ENCODE measurements at regions not wholly inside any gene's neighbourhood (a gene's known extent, or its start where the extent isn't known, plus 50 kb on each side); places are given as distances from the start of the nearest gene placed in this dataset.
"Not testable (repeated sequence)": the region's sequence is repeated elsewhere in the genome, so short reads cannot be mapped to it uniquely, and the experiment has no call there.

GRCh38 chr16:88182967-88183881 lies 199.5 kb upstream of the ZNF469 start:
- H3K4me1 ChIP-seq (ENCODE audit: control insufficient read depth, insufficient read depth, low read length); H3K9ac ChIP-seq (ENCODE audit: extremely low read depth, low read length, poor library complexity, severe bottlenecking); H3K36me3 Mint-ChIP-seq (ENCODE audit: low read depth); H3K4me3 ChIP-seq (ENCODE audit: low read length); H3K27ac Mint-ChIP-seq; H3K4me3 Mint-ChIP-seq; H3K36me3 ChIP-seq (ENCODE audit: control insufficient read depth, insufficient read depth, low read length); DNase-seq; H3K27me3 Mint-ChIP-seq (ENCODE audit: insufficient read depth); H3K27ac ChIP-seq (ENCODE audit: low read depth, low read length); H3K9me3 ChIP-seq (ENCODE audit: control insufficient read depth, low read length); H3K27me3 ChIP-seq (ENCODE audit: control insufficient read depth, insufficient read depth, low read length, poor library complexity, severe bottlenecking); H3K4me1 Mint-ChIP-seq: not testable (repeated sequence)
- WGBS, 2 experiments (ENCODE audit: insufficient coverage in 1 of 2, insufficient read length in 1 of 2) = 87 to 88% methylated on average over 20 to 33 of the region's 33 CpGs
- H3K9me3 Mint-ChIP-seq = peaks cover 11% of the 10 kb centered on the region

GRCh38 chr16:88184053-88184452 lies 198.7 kb upstream of the ZNF469 start:
- H3K9me3 Mint-ChIP-seq = peaks cover 16% of the 10 kb centered on the region
- DNase-seq = not testable (repeated sequence)

GRCh38 chr16:88184566-88185355 lies 198.0 kb upstream of the ZNF469 start:
- not testable (repeated sequence) for H3K4me3 Mint-ChIP-seq; H3K27me3 ChIP-seq (ENCODE audit: control insufficient read depth, insufficient read depth, low read length, poor library complexity, severe bottlenecking)

More at GRCh38 chr16:88184053-88184452, 198.7 kb upstream of the ZNF469 start:
- not testable (repeated sequence) for H3K9me3 ChIP-seq (ENCODE audit: control insufficient read depth, low read length); H3K27ac Mint-ChIP-seq; H3K36me3 Mint-ChIP-seq (ENCODE audit: low read depth); H3K4me1 ChIP-seq (ENCODE audit: control insufficient read depth, insufficient read depth, low read length); H3K4me3 Mint-ChIP-seq; H3K4me3 ChIP-seq (ENCODE audit: low read length); H3K4me1 Mint-ChIP-seq; H3K9ac ChIP-seq (ENCODE audit: extremely low read depth, low read length, poor library complexity, severe bottlenecking); H3K36me3 ChIP-seq (ENCODE audit: control insufficient read depth, insufficient read depth, low read length); H3K27me3 ChIP-seq (ENCODE audit: control insufficient read depth, insufficient read depth, low read length, poor library complexity, severe bottlenecking); H3K27me3 Mint-ChIP-seq (ENCODE audit: insufficient read depth); H3K27ac ChIP-seq (ENCODE audit: low read depth, low read length)
- 94% methylated on average over 6 of the region's 14 CpGs; no CpG with 5 or more reads in 1 of the 2 experiments for WGBS, 2 experiments (ENCODE audit: insufficient coverage in 1 of 2, insufficient read length in 1 of 2)

GRCh38 chr16:88185406-88185805 lies 197.4 kb upstream of the ZNF469 start:
- H3K27ac ChIP-seq (ENCODE audit: low read depth, low read length); H3K27ac Mint-ChIP-seq; H3K4me3 Mint-ChIP-seq; H3K36me3 ChIP-seq (ENCODE audit: control insufficient read depth, insufficient read depth, low read length); H3K27me3 Mint-ChIP-seq (ENCODE audit: insufficient read depth); H3K4me3 ChIP-seq (ENCODE audit: low read length); H3K36me3 Mint-ChIP-seq (ENCODE audit: low read depth); DNase-seq; H3K9ac ChIP-seq (ENCODE audit: extremely low read depth, low read length, poor library complexity, severe bottlenecking); H3K27me3 ChIP-seq (ENCODE audit: control insufficient read depth, insufficient read depth, low read length, poor library complexity, severe bottlenecking); H3K9me3 ChIP-seq (ENCODE audit: control insufficient read depth, low read length); H3K4me1 ChIP-seq (ENCODE audit: control insufficient read depth, insufficient read depth, low read length); H3K4me1 Mint-ChIP-seq: not testable (repeated sequence)
- 88 to 97% methylated on average over 3 to 6 of the region's 9 CpGs for WGBS, 2 experiments (ENCODE audit: insufficient coverage in 1 of 2, insufficient read length in 1 of 2)
- peaks cover 27% of the 10 kb centered on the region for H3K9me3 Mint-ChIP-seq

More at GRCh38 chr16:88184566-88185355, 198.0 kb upstream of the ZNF469 start:
- peaks cover 23% of the 10 kb centered on the region for H3K9me3 Mint-ChIP-seq
- 95 to 100% methylated on average over 4 to 31 of the region's 36 CpGs for whole genome bisulfite sequencing, 2 experiments (ENCODE audit: insufficient coverage in 1 of 2, insufficient read length in 1 of 2)
- not testable (repeated sequence) for H3K4me1 Mint-ChIP-seq; DNase-seq; H3K27me3 Mint-ChIP-seq (ENCODE audit: insufficient read depth); H3K9ac ChIP-seq (ENCODE audit: extremely low read depth, low read length, poor library complexity, severe bottlenecking); H3K4me3 ChIP-seq (ENCODE audit: low read length); H3K36me3 Mint-ChIP-seq (ENCODE audit: low read depth); H3K36me3 ChIP-seq (ENCODE audit: control insufficient read depth, insufficient read depth, low read length); H3K4me1 ChIP-seq (ENCODE audit: control insufficient read depth, insufficient read depth, low read length); H3K9me3 ChIP-seq (ENCODE audit: control insufficient read depth, low read length); H3K27ac Mint-ChIP-seq; H3K27ac ChIP-seq (ENCODE audit: low read depth, low read length)

- not testable (repeated sequence) for H3K27ac ChIP-seq (ENCODE audit: low read depth, low read length); H3K9ac ChIP-seq (ENCODE audit: extremely low read depth, low read length, poor library complexity, severe bottlenecking); H3K36me3 Mint-ChIP-seq (ENCODE audit: low read depth); H3K4me3 Mint-ChIP-seq; H3K9me3 ChIP-seq (ENCODE audit: control insufficient read depth, low read length); H3K36me3 ChIP-seq (ENCODE audit: control insufficient read depth, insufficient read depth, low read length); H3K4me1 Mint-ChIP-seq; H3K27ac Mint-ChIP-seq; H3K27me3 ChIP-seq (ENCODE audit: control insufficient read depth, insufficient read depth, low read length, poor library complexity, severe bottlenecking); H3K27me3 Mint-ChIP-seq (ENCODE audit: insufficient read depth); H3K4me1 ChIP-seq (ENCODE audit: control insufficient read depth, insufficient read depth, low read length); DNase-seq; H3K4me3 ChIP-seq (ENCODE audit: low read length)
- H3K9me3 Mint-ChIP-seq = peaks cover 27% of the 10 kb centered on the region
- 91 to 93% methylated on average over 17 to 50 of the region's 55 CpGs for WGBS, 2 experiments (ENCODE audit: insufficient coverage in 1 of 2, insufficient read length in 1 of 2)
Observed at GRCh38 chr16:88185976-88186888, 196.5 kb upstream of the ZNF469 start.
